Gastroesophageal sphincter (tissue), 3 donors: ENCODE measurements at regions not wholly inside any gene's neighbourhood (a gene's known extent, or its start where the extent isn't known, plus 50 kb on each side); places are given as distances from the start of the nearest gene placed in this dataset.

Source experiments
- EP300 ChIP-seq: sonication (generic); formaldehyde crosslinking; IDR thresholded peaks from one replicate; pipeline ENCODE4 v1.6.1; 2017; ENCODE audit warnings: antibody characterized with exemption, mild to moderate bottlenecking
- TF ChIP-seq, protein P1 (sequence below), 4 experiments: fragments of 200-600 bp in 2 of 4; fragments of 450-650 bp in 2 of 4; sonication (generic) in 1 of 4; IDR thresholded peaks; one replicate each; pipeline ENCODE4 v1.5.1; 2017 to 2019; ENCODE audit warnings: antibody characterized with exemption in 4 of 4, mild to moderate bottlenecking in 2 of 4, moderate library complexity in 2 of 4

DNA sequence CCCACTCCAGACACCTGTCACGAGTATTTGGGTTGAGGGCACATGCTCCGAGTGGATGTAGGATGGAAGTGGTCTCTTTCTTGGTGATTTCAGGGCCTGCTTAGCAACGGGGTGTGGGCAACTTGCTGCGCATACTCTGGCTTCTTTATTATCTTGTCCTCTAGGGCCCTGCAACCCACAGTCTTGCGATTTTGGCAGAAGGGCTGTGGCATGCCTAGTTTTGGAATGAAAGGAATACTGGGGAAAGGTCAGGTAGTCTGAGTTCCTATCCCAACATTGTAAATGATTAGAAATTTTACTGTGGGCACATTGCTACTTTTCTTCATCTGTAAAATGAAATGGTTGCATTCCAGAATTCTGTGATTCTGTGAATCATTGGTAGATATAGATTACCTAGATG, 74.3 kb downstream of the ACTBL2 start:
- TF ChIP-seq, protein P1, sequence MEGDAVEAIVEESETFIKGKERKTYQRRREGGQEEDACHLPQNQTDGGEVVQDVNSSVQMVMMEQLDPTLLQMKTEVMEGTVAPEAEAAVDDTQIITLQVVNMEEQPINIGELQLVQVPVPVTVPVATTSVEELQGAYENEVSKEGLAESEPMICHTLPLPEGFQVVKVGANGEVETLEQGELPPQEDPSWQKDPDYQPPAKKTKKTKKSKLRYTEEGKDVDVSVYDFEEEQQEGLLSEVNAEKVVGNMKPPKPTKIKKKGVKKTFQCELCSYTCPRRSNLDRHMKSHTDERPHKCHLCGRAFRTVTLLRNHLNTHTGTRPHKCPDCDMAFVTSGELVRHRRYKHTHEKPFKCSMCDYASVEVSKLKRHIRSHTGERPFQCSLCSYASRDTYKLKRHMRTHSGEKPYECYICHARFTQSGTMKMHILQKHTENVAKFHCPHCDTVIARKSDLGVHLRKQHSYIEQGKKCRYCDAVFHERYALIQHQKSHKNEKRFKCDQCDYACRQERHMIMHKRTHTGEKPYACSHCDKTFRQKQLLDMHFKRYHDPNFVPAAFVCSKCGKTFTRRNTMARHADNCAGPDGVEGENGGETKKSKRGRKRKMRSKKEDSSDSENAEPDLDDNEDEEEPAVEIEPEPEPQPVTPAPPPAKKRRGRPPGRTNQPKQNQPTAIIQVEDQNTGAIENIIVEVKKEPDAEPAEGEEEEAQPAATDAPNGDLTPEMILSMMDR (IDR thresholded peaks at IDR 0.05), result no peak
- no peak for TF ChIP-seq EP300
